ENCODE measurements at regions not wholly inside any gene's neighbourhood (a gene's known extent, or its start where the extent isn't known, plus 50 kb on each side); places are given as distances from the start of the nearest gene placed in this dataset.

DNA sequence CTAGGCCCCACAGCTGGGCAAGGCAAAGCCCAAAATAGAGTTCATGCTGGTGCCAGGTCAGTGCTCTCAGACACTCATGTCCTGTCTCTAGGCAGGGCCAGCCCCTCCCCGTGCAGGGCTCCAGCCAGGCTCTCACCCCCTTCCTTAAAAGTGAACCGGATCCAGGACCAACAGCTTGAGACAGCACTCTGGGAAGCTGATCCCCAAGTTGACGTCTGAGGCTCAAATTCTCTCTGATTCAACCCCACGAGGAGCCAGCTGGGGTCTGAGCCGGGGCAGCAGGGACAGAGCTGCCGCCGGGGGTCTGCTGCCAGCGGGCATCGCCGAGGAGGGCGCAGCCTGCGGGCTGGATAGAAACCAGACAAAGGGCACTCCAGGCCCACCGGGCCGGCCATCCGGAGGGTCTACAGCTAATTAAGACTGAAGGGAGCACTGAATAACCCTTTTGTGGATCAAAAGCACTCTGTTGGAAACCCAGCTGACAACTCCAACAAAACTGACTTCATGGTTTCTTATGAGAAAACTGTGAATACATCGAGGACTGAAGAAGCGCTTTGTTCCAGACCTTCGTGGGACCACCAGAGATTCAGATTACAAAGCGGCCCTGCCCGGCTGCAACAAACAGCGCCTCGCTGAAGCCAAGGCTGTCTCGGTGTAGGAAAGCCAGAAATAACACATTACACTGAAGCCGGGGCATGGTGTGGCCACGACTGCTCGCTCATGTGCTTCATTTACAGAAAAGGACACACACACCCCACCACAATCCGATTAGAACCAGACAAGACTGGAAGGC lies 95.8 kb downstream of the PSMG1 start (continued):
- no peak for TF ChIP-seq EZH2phosphoT487 (IDR thresholded peaks at IDR 0.05; ENCODE audit: unreplicated experiment)
- TF ChIP-seq, protein P1, sequence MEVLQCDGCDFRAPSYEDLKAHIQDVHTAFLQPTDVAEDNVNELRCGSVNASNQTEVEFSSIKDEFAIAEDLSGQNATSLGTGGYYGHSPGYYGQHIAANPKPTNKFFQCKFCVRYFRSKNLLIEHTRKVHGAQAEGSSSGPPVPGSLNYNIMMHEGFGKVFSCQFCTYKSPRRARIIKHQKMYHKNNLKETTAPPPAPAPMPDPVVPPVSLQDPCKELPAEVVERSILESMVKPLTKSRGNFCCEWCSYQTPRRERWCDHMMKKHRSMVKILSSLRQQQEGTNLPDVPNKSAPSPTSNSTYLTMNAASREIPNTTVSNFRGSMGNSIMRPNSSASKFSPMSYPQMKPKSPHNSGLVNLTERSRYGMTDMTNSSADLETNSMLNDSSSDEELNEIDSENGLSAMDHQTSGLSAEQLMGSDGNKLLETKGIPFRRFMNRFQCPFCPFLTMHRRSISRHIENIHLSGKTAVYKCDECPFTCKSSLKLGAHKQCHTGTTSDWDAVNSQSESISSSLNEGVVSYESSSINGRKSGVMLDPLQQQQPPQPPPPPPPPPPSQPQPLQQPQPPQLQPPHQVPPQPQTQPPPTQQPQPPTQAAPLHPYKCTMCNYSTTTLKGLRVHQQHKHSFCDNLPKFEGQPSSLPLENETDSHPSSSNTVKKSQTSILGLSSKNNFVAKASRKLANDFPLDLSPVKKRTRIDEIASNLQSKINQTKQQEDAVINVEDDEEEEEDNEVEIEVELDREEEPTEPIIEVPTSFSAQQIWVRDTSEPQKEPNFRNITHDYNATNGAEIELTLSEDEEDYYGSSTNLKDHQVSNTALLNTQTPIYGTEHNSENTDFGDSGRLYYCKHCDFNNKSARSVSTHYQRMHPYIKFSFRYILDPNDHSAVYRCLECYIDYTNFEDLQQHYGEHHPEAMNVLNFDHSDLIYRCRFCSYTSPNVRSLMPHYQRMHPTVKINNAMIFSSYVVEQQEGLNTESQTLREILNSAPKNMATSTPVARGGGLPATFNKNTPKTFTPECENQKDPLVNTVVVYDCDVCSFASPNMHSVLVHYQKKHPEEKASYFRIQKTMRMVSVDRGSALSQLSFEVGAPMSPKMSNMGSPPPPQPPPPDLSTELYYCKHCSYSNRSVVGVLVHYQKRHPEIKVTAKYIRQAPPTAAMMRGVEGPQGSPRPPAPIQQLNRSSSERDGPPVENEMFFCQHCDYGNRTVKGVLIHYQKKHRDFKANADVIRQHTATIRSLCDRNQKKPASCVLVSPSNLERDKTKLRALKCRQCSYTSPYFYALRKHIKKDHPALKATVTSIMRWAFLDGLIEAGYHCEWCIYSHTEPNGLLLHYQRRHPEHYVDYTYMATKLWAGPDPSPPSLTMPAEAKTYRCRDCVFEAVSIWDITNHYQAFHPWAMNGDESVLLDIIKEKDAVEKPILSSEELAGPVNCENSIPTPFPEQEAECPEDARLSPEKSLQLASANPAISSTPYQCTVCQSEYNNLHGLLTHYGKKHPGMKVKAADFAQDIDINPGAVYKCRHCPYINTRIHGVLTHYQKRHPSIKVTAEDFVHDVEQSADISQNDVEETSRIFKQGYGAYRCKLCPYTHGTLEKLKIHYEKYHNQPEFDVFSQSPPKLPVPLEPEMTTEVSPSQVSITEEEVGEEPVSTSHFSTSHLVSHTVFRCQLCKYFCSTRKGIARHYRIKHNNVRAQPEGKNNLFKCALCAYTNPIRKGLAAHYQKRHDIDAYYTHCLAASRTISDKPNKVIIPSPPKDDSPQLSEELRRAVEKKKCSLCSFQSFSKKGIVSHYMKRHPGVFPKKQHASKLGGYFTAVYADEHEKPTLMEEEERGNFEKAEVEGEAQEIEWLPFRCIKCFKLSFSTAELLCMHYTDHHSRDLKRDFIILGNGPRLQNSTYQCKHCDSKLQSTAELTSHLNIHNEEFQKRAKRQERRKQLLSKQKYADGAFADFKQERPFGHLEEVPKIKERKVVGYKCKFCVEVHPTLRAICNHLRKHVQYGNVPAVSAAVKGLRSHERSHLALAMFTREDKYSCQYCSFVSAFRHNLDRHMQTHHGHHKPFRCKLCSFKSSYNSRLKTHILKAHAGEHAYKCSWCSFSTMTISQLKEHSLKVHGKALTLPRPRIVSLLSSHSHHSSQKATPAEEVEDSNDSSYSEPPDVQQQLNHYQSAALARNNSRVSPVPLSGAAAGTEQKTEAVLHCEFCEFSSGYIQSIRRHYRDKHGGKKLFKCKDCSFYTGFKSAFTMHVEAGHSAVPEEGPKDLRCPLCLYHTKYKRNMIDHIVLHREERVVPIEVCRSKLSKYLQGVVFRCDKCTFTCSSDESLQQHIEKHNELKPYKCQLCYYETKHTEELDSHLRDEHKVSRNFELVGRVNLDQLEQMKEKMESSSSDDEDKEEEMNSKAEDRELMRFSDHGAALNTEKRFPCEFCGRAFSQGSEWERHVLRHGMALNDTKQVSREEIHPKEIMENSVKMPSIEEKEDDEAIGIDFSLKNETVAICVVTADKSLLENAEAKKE (CRISPR knock-in tag; IDR thresholded peaks at IDR 0.05): no peak
- TF ChIP-seq, protein P2, sequence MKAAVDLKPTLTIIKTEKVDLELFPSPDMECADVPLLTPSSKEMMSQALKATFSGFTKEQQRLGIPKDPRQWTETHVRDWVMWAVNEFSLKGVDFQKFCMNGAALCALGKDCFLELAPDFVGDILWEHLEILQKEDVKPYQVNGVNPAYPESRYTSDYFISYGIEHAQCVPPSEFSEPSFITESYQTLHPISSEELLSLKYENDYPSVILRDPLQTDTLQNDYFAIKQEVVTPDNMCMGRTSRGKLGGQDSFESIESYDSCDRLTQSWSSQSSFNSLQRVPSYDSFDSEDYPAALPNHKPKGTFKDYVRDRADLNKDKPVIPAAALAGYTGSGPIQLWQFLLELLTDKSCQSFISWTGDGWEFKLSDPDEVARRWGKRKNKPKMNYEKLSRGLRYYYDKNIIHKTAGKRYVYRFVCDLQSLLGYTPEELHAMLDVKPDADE (IDR thresholded peaks at IDR 0.05): no peak
- TF ChIP-seq ZNF114 (CRISPR knock-in tag; IDR thresholded peaks at IDR 0.05): no peak
- no peak for TF ChIP-seq NANOG (IDR thresholded peaks at IDR 0.05; ENCODE audit: borderline replicate concordance)

DNA sequence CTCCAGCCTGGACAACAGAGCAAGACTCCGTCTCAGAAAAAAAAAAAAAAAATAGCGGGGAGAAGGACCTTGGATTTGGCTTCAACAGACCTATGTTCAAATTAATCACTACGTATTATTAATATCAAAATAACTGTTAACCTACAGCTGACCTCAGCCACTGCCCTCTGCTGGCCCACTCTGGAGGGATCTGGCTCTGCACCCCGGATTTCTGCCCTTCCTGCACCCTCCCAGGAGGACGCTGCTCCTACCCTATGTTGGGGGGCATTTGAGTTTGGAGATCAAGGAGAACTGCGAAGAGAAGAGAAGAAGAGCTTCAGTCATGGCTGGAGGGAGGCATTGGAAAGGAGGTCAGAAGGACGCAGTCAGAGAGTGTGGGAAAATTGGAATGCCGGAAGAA lies 96.7 kb downstream of the PSMG1 start:
- Mint-ChIP-seq H3K27me3 (ENCODE audit: insufficient read depth, low read depth, poor library complexity) (peaks cover 11% of the 10 kb centered on the region), H3K4me1 (peaks cover 13% of the 10 kb centered on the region), H3K4me3 (no peak overlapping the region), H3K27ac (no peak overlapping the region), H3K9me3 (peaks cover 5% of the 10 kb centered on the region), H3K36me3 (ENCODE audit: low read depth) (peaks cover 4% of the 10 kb centered on the region; the same call in 2 of the 3 replicates)
- H3K27me3 ChIP-seq (ENCODE audit: insufficient read depth): no peaks in the 10 kb centered on the region
- H3K36me3 ChIP-seq (ENCODE audit: insufficient read depth): no peaks in the 10 kb centered on the region; the same call in 1 of the 2 replicates
- ATAC-seq: no peak
- H3K4me2 ChIP-seq: no peak overlapping the region
- H4K20me1 ChIP-seq (replicated peaks; ENCODE audit: insufficient read depth): no peaks in the 10 kb centered on the region
- H2AFZ ChIP-seq: no peak overlapping the region
- no peak for DNase-seq (ENCODE audit: low spot score)
- peaks cover 4% of the 10 kb centered on the region; the same call in 1 of the 2 replicates for H3K4me1 ChIP-seq (ENCODE audit: insufficient read depth)
- no peak overlapping the region for H3K27ac ChIP-seq (ENCODE audit: low read depth)
- H3F3A ChIP-seq (replicated peaks; ENCODE audit: low read depth): no peaks in the 10 kb centered on the region
- no peaks in the 10 kb centered on the region for H3K79me2 ChIP-seq (replicated peaks; ENCODE audit: insufficient read depth)
- no peak overlapping the region for H3K4me3 ChIP-seq
- H3K9me2 ChIP-seq (ENCODE audit: insufficient read depth): no peaks in the 10 kb centered on the region
- TF ChIP-seq, protein P3, sequence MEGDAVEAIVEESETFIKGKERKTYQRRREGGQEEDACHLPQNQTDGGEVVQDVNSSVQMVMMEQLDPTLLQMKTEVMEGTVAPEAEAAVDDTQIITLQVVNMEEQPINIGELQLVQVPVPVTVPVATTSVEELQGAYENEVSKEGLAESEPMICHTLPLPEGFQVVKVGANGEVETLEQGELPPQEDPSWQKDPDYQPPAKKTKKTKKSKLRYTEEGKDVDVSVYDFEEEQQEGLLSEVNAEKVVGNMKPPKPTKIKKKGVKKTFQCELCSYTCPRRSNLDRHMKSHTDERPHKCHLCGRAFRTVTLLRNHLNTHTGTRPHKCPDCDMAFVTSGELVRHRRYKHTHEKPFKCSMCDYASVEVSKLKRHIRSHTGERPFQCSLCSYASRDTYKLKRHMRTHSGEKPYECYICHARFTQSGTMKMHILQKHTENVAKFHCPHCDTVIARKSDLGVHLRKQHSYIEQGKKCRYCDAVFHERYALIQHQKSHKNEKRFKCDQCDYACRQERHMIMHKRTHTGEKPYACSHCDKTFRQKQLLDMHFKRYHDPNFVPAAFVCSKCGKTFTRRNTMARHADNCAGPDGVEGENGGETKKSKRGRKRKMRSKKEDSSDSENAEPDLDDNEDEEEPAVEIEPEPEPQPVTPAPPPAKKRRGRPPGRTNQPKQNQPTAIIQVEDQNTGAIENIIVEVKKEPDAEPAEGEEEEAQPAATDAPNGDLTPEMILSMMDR (conservative IDR thresholded peaks at IDR 0.05; ENCODE audit: low read depth in 2 of 2): peak; percentile 39 to 42
- TF ChIP-seq, protein P4, sequence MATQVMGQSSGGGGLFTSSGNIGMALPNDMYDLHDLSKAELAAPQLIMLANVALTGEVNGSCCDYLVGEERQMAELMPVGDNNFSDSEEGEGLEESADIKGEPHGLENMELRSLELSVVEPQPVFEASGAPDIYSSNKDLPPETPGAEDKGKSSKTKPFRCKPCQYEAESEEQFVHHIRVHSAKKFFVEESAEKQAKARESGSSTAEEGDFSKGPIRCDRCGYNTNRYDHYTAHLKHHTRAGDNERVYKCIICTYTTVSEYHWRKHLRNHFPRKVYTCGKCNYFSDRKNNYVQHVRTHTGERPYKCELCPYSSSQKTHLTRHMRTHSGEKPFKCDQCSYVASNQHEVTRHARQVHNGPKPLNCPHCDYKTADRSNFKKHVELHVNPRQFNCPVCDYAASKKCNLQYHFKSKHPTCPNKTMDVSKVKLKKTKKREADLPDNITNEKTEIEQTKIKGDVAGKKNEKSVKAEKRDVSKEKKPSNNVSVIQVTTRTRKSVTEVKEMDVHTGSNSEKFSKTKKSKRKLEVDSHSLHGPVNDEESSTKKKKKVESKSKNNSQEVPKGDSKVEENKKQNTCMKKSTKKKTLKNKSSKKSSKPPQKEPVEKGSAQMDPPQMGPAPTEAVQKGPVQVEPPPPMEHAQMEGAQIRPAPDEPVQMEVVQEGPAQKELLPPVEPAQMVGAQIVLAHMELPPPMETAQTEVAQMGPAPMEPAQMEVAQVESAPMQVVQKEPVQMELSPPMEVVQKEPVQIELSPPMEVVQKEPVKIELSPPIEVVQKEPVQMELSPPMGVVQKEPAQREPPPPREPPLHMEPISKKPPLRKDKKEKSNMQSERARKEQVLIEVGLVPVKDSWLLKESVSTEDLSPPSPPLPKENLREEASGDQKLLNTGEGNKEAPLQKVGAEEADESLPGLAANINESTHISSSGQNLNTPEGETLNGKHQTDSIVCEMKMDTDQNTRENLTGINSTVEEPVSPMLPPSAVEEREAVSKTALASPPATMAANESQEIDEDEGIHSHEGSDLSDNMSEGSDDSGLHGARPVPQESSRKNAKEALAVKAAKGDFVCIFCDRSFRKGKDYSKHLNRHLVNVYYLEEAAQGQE (IDR thresholded peaks at IDR 0.05; ENCODE audit: unreplicated experiment): no peak
- TF ChIP-seq STAT1 (IDR thresholded peaks at IDR 0.05; ENCODE audit: unreplicated experiment) (no peak), EZH2 (IDR thresholded peaks at IDR 0.05; ENCODE audit: low read depth, unreplicated experiment) (no peak)
- TF ChIP-seq, protein P2 (IDR thresholded peaks at IDR 0.05): no peak
